H1 (cell line): ENCODE measurements at regions not wholly inside any gene's neighbourhood (a gene's known extent, or its start where the extent isn't known, plus 50 kb on each side); places are given as distances from the start of the nearest gene placed in this dataset.

Experiments used
- SP2 ChIP-seq: IDR thresholded peaks from 2 replicates; pipeline ENCODE4 v1.6.1; 2012; ENCODE audit warnings: mild to moderate bottlenecking, low read length, inconsistent platforms
- TF ChIP-seq, protein P1 (sequence below): fragments of 300-600 bp; sonication (generic); IDR thresholded peaks from 2 replicates; pipeline ENCODE4 v1.7.1; 2012; ENCODE audit warnings: low read length, moderate library complexity, mild to moderate bottlenecking, inconsistent platforms; ENCODE audit not compliant: insufficient replicate concordance

- TF ChIP-seq, protein P1, sequence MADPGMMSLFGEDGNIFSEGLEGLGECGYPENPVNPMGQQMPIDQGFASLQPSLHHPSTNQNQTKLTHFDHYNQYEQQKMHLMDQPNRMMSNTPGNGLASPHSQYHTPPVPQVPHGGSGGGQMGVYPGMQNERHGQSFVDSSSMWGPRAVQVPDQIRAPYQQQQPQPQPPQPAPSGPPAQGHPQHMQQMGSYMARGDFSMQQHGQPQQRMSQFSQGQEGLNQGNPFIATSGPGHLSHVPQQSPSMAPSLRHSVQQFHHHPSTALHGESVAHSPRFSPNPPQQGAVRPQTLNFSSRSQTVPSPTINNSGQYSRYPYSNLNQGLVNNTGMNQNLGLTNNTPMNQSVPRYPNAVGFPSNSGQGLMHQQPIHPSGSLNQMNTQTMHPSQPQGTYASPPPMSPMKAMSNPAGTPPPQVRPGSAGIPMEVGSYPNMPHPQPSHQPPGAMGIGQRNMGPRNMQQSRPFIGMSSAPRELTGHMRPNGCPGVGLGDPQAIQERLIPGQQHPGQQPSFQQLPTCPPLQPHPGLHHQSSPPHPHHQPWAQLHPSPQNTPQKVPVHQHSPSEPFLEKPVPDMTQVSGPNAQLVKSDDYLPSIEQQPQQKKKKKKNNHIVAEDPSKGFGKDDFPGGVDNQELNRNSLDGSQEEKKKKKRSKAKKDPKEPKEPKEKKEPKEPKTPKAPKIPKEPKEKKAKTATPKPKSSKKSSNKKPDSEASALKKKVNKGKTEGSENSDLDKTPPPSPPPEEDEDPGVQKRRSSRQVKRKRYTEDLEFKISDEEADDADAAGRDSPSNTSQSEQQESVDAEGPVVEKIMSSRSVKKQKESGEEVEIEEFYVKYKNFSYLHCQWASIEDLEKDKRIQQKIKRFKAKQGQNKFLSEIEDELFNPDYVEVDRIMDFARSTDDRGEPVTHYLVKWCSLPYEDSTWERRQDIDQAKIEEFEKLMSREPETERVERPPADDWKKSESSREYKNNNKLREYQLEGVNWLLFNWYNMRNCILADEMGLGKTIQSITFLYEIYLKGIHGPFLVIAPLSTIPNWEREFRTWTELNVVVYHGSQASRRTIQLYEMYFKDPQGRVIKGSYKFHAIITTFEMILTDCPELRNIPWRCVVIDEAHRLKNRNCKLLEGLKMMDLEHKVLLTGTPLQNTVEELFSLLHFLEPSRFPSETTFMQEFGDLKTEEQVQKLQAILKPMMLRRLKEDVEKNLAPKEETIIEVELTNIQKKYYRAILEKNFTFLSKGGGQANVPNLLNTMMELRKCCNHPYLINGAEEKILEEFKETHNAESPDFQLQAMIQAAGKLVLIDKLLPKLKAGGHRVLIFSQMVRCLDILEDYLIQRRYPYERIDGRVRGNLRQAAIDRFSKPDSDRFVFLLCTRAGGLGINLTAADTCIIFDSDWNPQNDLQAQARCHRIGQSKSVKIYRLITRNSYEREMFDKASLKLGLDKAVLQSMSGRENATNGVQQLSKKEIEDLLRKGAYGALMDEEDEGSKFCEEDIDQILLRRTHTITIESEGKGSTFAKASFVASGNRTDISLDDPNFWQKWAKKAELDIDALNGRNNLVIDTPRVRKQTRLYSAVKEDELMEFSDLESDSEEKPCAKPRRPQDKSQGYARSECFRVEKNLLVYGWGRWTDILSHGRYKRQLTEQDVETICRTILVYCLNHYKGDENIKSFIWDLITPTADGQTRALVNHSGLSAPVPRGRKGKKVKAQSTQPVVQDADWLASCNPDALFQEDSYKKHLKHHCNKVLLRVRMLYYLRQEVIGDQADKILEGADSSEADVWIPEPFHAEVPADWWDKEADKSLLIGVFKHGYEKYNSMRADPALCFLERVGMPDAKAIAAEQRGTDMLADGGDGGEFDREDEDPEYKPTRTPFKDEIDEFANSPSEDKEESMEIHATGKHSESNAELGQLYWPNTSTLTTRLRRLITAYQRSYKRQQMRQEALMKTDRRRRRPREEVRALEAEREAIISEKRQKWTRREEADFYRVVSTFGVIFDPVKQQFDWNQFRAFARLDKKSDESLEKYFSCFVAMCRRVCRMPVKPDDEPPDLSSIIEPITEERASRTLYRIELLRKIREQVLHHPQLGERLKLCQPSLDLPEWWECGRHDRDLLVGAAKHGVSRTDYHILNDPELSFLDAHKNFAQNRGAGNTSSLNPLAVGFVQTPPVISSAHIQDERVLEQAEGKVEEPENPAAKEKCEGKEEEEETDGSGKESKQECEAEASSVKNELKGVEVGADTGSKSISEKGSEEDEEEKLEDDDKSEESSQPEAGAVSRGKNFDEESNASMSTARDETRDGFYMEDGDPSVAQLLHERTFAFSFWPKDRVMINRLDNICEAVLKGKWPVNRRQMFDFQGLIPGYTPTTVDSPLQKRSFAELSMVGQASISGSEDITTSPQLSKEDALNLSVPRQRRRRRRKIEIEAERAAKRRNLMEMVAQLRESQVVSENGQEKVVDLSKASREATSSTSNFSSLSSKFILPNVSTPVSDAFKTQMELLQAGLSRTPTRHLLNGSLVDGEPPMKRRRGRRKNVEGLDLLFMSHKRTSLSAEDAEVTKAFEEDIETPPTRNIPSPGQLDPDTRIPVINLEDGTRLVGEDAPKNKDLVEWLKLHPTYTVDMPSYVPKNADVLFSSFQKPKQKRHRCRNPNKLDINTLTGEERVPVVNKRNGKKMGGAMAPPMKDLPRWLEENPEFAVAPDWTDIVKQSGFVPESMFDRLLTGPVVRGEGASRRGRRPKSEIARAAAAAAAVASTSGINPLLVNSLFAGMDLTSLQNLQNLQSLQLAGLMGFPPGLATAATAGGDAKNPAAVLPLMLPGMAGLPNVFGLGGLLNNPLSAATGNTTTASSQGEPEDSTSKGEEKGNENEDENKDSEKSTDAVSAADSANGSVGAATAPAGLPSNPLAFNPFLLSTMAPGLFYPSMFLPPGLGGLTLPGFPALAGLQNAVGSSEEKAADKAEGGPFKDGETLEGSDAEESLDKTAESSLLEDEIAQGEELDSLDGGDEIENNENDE: no peak
- TF ChIP-seq SP2: no peak
- TF ChIP-seq, all 59 proteins: peak for 0
These were observed 623.5 kb downstream of the EDEM1 start (continued) for GRCh38 chr3:5811016-5811415.
